ENCODE measurements at regions not wholly inside any gene's neighbourhood (a gene's known extent, or its start where the extent isn't known, plus 50 kb on each side); places are given as distances from the start of the nearest gene placed in this dataset.

DNA sequence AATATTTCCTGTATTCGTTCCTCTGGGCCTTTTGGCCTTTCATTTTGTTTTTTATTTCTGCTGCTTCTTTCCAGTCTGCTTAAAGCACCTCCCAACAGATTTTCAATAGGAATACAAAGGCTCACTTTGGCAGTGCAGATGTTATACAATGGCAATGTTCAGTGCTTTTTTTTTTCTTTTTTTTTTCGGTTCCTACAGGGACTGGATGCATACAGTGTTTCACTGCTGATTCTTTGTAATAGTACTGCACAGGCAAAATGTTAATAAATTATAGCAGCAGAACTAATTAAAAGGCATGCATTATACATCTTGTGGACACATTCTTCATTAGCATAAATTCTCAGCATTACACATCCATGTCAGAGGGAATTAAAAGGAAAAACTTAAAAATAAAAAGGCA lies 356.6 kb upstream of the C9orf72 start:
- DNase-seq = no peak

GRCh38 chr9:27933210-27934025 lies 360.1 kb upstream of the C9orf72 start:
- DNase-seq = no peak

GRCh38 chr9:27934471-27934870 lies 361.2 kb upstream of the C9orf72 start:
- no peak for DNase-seq

DNA sequence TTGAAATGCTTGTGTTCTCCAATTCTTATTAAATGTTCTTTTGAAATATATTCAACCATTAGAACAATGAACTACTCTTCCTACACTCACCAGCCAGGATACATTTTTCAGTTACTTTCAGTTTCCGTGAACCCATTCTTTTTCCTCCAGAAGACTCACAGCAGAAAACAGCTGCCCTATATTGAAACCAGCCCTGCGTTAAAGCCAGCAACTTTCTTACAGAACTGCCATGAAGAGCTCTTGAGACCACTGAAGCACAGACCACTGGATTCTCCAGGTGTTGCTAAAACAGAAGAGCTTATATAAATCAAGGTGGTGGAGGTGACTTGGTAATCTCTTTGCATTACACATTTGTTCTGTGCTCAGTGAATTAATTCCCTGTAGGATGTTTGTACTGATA lies 365.9 kb upstream of the C9orf72 start:
- DNase-seq = no peak

GRCh38 chr9:27940535-27940934 lies 367.3 kb upstream of the C9orf72 start:
- no peak for DNase-seq

DNA sequence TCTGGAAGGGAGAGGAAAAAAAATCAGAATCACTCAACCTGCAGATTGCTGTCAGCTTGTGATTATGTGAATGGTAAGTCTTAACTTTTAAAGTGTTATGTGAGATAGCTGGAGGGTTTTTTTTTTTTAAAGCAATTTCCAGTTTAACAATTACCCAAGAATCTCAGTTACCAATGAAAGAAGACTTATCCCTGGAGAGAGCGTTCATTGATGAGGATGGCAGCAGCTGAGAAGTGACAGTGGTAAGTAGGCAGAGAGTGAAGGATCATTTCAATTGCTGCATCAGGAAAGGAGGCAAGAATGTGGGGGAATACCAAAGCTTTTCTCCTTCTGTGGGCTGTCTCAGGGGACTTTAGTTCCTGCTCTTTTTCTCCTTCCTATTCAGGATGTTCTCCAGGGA lies 370.2 kb upstream of the C9orf72 start:
- no peak for DNase-seq

DNA sequence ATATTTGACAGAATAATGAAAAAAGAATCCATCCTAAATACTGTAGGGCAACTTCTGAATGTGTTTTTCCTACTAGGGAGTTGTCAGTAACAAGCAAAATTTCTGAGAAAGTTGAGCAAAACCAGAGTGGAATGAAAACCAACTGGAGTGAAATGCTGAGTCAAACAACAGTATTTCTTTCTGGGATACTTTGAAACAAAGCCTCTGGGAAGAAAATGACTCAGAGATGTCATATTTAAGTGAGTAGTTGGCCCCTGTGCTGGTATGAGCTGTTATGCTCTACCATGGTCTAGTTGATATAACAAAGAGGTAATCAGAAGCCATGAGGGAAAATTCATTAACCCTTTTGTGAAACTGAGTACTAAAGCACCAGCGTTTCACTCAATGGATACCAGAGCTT lies 372.1 kb upstream of the C9orf72 start:
- no peak for DNase-seq

DNA sequence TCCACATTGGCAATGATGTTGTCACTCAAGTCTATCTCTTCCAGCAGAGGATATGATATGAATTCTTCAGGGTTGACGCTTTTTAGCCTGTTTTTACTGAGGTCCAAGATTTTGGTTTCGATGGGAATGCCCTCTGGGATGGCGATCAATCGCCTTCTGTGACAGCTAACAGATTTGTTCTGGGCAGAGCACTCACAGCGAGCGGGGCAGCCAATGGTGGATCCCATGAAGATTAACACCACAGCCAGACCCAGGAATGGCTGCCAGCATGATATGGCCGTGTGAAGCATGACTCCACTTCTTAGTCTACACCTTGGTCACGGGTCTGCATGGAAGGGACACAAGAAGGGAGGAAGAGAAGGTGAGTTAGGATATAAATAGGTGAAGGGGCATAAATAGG lies 377.1 kb upstream of the C9orf72 start:
- no peak for DNase-seq

- DNase-seq = peak; percentile 78
Observed at GRCh38 chr9:27954858-27955257, 381.6 kb upstream of the C9orf72 start.

- DNase-seq = no peak
Observed at GRCh38 chr9:27963836-27964235, 390.6 kb upstream of the C9orf72 start.

GRCh38 chr9:27967210-27967609 lies 393.9 kb upstream of the C9orf72 start:
- no peak for DNase-seq

GRCh38 chr9:27977931-27978330 lies 404.6 kb upstream of the C9orf72 start:
- no peak for DNase-seq

DNA sequence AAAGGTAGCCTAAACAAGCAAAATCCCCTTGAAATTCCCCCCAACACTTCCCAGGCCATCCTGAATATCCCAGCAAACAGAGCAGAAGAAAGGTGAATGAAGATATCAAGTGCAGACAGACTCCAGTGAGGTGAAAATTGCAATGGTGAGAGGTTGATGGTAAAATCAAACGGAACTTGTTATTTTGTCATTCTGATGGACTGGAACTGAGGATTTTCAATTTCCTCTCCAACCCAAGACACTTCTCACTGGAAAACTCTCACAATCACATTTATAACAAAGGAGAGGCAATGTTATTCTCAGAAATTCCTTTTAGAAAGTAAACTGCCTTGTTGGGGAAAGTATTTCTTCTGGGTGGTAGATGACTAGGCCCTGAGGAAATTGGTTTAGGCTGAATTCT lies 412.4 kb upstream of the C9orf72 start:
- no peak for DNase-seq

- DNase-seq = no peak
Observed at GRCh38 chr9:27990524-27990923, 417.2 kb upstream of the C9orf72 start.

GRCh38 chr9:27991221-27991620 lies 417.9 kb upstream of the C9orf72 start:
- DNase-seq = no peak

GRCh38 chr9:28001096-28001495 lies 427.8 kb upstream of the C9orf72 start:
- DNase-seq = no peak

DNA sequence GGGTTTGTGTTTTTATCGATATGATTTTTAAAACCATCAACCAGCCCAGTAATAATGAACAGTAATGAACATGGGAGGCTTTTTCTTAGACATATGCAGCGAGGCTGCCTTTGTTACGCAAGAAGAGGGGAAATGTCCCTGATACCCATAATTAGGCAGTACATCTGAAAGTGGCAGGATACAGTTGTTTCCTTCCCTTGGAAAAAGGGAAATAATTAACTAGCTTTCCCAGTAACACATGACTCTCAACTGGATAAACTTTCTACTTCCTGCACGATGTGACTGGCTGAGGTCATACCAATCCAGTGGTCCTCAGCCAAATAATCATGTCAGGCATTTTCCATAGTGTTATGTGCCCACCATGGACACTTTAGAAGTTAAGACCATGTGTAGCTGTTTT lies 431.6 kb upstream of the C9orf72 start:
- no peak for DNase-seq

DNA sequence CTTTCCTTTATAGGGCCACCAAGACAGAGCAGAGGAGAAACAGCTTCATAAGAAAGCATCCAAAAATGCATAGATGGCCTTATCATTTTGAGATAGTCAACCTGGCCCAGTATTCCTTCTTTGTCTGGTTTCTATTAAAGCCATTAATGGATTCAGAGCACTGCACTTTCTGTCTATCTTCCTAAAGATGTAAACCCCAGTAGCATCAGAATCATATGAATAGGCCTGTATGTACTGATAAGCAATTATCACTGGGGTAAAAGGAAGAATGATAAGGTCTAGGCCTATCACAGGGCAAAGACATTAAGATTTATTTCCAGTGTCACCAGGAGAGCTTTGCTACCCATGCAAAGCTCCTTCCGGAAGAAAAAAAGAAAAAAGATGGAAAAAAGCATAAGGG lies 432.5 kb upstream of the C9orf72 start:
- DNase-seq = no peak

DNA sequence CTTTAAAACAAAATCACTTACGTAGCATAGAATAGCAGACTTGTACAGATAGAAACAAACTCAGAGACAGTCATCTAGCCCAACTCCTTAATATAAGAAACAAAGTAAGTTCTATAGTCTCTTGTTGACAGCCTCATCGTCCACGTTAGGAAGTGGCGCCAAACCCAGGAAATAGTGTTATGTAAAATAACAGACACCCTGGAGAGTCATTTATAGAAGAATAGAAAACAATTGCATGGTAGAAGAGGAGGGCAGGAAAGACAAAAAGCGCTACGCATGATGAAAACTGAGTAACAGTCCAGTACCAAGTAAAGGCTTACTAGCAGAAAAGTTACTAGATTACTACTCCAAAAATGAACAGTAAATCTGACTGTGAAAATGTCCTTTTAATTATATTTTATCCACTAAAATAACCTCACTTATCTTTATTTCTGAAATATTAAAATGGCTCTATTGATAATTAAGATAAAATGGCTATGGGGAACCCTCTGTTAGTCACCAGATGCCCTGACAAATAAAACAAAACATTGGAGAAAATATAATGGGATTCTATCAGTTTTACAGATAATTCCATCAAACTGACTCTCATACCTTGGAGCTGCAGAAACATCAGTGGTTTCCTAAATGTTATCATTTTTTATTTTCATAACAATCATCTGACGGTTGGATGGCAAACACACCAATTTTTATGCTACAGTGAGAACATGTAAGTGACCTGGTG lies 434.0 kb upstream of the C9orf72 start:
- no peak for DNase-seq

DNA sequence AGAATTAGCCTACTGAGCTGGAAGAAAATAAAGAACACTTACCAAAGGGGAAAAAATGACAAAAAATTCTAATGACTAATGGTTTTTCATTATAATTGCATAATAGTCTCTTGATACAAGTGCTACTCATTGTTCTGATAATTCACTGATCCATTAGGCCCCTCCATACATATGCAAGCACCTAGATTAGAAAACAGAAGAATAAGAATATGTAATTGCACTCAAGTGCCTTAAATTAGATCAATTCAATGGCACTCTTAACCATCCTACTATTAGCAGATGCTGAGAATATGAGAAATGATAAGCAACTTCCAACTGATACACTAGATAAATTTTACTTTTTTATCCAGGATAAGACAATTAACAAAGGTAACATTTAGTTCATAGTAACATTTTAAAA lies 440.9 kb upstream of the C9orf72 start:
- DNase-seq = no peak

DNA sequence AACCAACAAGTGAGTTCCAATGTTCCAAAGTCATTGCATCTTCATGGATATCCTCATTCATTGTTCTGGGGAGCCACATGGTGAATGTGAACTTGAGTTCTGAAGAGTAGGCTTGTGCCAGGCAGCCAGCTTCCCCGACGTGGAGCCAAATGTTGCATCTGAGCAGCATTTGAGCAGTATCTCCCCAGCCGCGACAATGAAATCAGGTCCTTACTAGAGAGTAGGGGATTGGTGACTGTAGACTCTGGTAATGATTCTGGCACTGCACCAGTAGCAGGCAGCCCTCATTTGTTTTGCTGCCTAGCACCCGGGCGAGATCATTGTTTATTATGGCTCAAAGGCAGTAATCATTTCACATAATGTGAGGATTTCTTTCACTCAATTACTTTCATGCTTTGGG lies 451.4 kb upstream of the C9orf72 start:
- DNase-seq = no peak

DNA sequence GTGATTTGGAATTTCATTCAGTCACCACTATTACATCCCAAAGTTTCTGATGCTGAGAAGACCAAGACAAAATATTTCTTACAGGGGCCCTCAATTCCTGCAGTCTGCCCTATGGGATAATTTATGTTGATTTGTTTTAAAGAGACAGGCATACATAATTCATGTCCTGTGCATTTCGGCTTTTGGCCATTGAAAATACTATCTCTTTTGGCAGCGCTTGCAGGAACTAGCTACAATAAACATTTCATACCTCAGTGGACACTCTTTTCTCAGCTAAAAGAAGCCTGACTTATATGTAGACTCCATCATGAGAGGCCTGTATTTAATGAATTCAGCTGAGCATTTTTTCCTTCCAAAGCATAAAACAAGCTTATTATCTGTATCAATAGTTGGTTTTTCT lies 451.9 kb upstream of the C9orf72 start:
- no peak for DNase-seq

- DNase-seq = no peak
Observed at GRCh38 chr9:28031521-28032267, 458.4 kb upstream of the C9orf72 start.

DNA sequence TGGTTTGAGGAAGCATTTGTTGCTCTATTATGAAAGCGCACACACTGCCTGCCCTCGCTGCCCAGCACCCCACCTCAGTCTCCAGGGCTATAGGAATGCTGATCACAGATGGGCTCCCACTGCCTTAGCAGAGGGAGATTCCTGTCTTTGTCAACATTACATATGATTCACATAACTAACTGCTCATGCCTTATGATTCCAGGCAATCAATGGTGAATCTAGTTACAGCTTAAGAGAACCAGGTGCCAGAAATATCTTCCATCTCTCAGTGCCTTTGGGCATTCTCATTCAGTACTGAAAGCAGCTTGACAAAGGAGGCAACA lies 458.9 kb upstream of the C9orf72 start:
- no peak for DNase-seq
